ENCODE measurements at regions not wholly inside any gene's neighbourhood (a gene's known extent, or its start where the extent isn't known, plus 50 kb on each side); places are given as distances from the start of the nearest gene placed in this dataset.

GRCh38 chr18:61731178-61731577, 161.6 kb downstream of the RNF152 start:
- no peak for TF ChIP-seq CTCF (IDR thresholded peaks at IDR 0.05)
- TF ChIP-seq POLR2AphosphoS5 (IDR thresholded peaks at IDR 0.05): no peak
- TF ChIP-seq EP300 (IDR thresholded peaks at IDR 0.05): no peak
- TF ChIP-seq POLR2A (IDR thresholded peaks at IDR 0.05): no peak
